Epithelial cell of proximal tubule (primary cell): ENCODE measurements at regions not wholly inside any gene's neighbourhood (a gene's known extent, or its start where the extent isn't known, plus 50 kb on each side); places are given as distances from the start of the nearest gene placed in this dataset.

Experiments
- DNase-seq: peaks from one replicate; pipeline ENCODE4 v3.0.0-alpha.2; 2011; ENCODE audit warnings: low read depth
- H3K4me3 ChIP-seq: 2 replicates; pipeline ENCODE4 v1.5.1; 2011; ENCODE audit warnings: low read depth, mild to moderate bottlenecking, low read length
- CTCF ChIP-seq: conservative IDR thresholded peaks from 2 replicates; pipeline ENCODE4 v1.5.1; 2012; ENCODE audit warnings: low read depth, mild to moderate bottlenecking, low read length

DNA sequence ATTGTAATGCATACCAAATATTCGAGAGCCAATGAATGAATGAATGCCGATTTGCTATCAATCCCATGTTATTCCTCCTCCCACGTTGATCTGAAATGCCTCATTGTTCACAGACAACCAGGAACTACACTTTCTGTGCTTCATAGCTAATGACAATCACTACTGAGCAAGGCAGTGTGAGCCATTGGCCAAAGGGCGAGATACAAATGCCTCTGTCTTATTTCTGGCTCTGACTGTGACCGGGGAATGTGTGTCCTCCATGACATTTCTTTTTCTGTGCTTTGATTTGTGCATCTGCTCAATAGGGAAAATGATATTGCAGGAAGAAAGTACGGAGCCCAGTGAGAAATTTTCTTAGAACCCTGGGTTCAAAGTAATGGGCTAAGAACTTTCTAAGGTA, 217.1 kb downstream of the CXCL12 start:
- DNase-seq = no peak
- H3K4me3 ChIP-seq = no peak overlapping the region
- TF ChIP-seq CTCF = no peak

DNA sequence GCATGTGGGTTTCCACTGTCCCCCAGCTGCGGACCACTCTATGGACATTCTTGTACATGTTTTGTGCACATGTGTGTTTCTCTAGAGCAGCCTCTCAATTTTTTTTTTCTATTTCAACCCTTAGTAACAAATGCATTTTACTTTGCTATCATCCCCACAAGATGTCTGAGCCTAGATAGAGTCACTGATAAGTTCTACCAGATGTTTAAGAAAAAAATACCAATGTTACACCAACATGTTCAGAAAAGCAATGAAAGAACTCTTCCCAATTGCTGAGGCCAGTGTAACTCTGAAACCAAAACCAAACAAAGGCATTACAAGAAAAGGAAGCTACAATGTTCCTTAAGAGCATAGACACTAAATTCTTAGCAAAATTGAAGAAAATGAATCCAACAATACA, 218.5 kb downstream of the CXCL12 start:
- TF ChIP-seq CTCF = no peak

GRCh38 chr10:44164251-44164956, 220.5 kb downstream of the CXCL12 start:
- no peak overlapping the region for H3K4me3 ChIP-seq
- no peak for DNase-seq
- no peak for TF ChIP-seq CTCF

More for the DNA sequence above, 218.5 kb downstream of the CXCL12 start:
- H3K4me3 ChIP-seq = no peak overlapping the region
- DNase-seq = no peak

- TF ChIP-seq CTCF = no peak
- DNase-seq = no peak
- no peak overlapping the region for H3K4me3 ChIP-seq
Observed at GRCh38 chr10:44161184-44161583, 223.7 kb downstream of the CXCL12 start.

GRCh38 chr10:44157574-44157973, 227.3 kb downstream of the CXCL12 start:
- H3K4me3 ChIP-seq = no peak overlapping the region
- no peak for DNase-seq
- TF ChIP-seq CTCF = no peak

DNA sequence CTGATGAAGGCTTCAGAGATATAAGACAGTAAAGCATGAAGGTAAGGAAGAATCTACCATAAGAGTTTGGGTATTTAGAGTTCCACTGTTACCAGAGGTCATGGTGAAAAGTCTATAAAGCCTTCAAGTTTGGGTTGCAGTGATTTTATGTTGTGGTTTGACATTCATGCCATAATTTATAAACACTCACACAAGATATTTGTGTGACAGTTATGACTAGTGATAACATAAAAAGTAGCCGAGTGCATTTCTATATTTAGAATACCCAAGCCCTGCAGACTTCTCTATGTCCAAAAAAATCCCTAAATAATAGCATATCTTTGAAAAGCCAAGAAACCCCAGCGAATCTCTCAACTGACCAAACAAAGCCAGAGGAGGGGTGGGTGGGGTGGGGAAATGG, 229.9 kb downstream of the CXCL12 start:
- H3K4me3 ChIP-seq = no peak overlapping the region
- TF ChIP-seq CTCF = no peak
- DNase-seq = no peak
